GM19455 (cell line): ENCODE measurements at regions not wholly inside any gene's neighbourhood (a gene's known extent, or its start where the extent isn't known, plus 50 kb on each side); places are given as distances from the start of the nearest gene placed in this dataset.
"Not testable (repeated sequence)": the region's sequence is repeated elsewhere in the genome, so short reads cannot be mapped to it uniquely, and the experiment has no call there.

Source experiments
- ATAC-seq: cut with Tn5 transposase; IDR thresholded peaks from one replicate; pipeline ENCODE4 v1.9.1; 2021; ENCODE audit not compliant: unreplicated experiment

DNA sequence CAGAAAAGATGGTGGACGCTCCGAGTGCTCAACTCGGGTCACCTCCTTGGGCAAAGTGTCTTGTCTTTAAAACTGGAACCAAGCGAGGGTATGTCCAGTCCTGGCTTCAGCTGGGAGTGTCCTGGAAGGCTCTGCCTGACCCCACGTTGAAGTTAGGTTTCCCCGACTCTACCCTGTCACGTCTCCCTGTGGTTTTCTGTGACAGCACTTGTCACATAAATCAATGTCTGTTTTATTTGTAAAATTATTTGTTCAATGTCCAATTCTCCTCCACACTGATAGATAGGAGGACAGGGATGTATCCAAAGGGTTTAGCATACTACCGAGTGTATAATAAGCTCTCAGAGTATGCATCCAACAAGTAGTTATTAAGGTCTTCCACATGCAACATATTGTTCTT, 197.7 kb upstream of the IRF2BP2 start:
- ATAC-seq: not testable (repeated sequence)

DNA sequence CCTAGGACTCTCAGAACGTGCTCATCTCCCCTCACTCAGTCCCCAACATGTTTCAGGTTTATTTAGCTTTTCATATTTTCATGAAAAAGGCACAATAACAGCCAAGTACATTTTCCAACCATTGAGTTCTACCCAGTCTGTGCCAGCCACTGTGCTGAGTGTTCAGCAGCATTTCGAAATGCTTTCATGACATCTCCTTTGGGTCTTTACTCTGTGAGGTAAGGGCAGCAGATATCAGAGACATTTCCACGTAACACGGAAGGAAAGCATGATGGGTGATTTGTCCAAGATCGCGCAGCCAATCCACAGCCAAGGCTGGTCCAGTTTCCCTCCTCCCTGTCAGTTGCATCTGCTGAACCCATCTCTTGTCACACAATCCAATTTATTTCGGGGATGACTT, 192.6 kb upstream of the IRF2BP2 start:
- not testable (repeated sequence) for ATAC-seq

DNA sequence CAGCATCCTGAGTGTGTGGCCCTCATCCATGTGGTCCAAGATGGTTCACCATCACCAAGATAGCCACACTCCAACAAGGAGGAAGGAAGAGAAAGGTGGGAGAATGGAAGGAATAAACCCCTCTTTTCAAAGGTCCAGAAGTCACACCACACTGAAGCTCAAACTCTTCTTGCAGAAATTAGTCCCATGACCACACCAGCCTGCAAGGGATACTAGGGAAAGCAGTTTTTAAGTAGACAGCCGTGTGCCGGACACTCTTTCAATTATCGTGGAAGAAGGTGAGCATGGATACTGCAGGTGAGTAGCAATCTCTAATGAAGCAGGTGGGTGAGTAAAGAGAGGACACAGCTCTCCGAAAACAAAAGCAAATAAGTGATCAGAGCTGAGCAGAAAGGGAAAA, 191.7 kb upstream of the IRF2BP2 start:
- ATAC-seq: not testable (repeated sequence)

DNA sequence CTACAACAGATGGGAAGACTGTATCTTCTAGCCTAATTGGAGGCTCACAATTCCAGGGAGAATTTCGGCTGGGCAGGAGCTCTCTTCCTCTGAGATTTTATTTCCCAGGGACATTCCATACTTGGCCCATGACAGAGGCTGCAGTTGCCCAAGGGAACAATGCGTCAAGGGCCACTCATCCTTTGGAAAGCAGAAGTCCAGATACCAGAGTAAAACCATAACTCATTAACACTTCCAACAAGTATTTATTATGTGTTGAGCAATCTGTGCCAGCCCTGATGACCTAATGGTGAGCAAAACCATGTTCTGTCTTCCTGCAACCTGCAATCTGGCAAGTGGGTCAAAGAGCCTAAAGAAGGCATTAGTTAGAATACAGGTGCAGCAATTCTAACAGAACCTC, 191.2 kb upstream of the IRF2BP2 start:
- not testable (repeated sequence) for ATAC-seq

DNA sequence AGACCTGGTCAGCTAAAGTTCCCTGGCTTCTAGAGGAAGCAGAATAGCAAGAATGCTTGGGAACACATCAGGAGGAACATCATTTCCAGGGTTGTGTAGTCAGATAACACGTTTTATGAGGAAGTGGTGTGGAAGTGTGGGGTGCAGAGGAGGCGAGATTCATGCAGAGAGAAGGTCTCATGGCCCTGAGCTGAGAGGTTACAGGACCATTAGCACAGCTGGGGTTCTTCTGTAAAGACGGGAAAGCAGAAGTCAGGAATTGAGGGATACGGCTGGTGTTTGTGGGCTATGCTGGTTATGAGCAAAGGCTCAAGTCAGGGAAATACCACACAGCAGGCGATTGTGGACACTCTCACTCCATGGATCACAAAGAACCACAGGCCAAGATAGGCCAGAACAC, 190.6 kb upstream of the IRF2BP2 start:
- ATAC-seq: not testable (repeated sequence)

DNA sequence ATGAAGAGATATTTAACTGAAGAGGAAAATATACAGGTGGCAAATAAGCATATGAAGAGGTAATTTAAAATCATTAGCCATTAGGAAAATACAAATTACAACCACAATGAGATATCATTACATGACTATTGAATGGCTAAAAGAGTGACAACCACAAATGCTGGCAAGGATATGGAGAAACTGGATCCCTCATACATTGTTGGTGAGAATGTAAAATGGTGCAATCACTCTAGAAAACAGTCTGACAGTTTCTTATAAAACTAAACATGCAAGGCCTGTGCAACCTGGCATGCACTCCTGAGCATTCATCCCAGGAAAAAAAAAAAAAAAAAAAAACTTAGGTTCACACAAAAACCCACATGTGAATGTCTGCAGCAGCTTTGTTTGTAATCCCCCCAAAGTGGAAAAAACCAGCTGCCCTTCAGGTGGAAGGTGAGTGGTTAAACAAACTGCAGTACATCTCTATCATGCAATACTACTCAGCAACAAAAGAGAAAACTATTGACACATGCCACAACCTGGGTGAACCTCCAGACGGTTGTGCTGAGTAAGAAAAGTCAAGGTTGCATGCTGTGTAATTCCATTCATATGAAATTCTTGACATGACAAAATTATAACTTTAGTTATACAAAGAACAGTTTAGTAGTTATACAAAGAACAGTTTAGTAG, 189.2 kb upstream of the IRF2BP2 start:
- ATAC-seq: not testable (repeated sequence)

DNA sequence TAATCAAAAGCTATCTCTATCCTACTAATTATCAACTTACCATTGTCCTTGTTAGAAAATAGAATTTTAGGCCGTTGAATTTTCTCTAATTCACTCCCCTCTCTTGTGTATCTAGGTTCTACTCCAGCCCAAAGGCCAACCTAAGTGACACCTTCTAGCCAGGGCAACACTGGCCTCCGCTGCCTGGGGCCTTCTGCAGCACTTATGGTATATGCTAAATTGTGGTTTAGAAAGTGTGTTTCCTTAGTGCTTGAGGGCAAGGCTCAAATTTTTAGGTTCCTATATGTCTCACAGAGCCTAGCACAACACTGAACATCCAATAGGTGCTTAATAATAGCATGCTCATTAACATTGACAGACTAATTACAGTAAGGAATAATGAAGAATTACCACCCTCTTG, 187.2 kb upstream of the IRF2BP2 start:
- not testable (repeated sequence) for ATAC-seq

DNA sequence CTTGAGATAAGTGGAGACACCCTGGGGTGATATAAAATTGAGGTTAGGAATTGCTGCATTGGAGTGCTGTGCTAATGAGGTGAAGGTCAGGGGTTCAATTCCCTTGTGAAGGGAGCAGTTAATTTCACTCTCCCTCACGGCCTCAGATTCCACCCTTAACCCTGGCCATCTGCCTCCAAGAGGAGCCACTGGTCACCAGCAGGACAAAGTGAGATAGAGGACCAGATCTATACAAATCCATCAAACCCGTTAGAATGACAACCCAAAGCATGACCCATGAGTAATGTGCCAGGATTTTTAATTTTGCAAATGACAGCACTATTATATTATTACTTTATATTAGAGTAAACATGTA, 186.4 kb upstream of the IRF2BP2 start:
- ATAC-seq: not testable (repeated sequence)

DNA sequence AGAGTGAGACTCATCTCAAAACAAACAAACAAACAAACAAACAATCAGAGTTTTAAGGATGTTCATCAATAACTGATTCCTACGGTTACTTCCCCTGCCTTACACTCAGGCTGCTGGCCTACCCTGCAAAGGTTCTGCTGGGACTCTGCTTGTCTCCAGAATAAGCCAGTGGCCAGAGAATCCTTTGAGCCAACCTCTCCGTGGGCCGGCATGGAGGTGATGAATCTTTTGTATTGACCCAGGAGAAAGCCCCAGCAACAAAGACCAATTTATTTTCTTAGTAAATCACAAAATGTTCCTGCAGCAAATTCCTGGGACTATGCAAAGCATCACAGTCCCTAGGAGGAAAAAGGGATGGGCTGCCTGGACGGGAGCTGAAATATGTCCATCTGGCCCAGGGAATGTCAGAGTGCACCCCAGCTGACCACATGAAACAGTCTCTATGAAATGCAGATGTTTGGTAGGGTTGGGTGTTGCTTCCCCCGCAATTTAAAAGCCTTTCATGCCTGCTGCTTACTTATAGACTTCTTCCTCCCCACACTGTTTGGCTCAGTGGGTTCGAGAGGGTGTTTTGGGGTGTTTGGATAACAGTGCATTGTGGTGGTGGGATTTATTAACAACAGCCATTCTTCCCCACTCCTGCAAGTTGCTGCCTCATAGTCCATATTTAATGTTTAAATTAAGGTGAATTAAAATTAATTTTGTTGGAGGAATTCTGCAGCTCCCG, 185.9 kb upstream of the IRF2BP2 start:
- ATAC-seq: not testable (repeated sequence)

DNA sequence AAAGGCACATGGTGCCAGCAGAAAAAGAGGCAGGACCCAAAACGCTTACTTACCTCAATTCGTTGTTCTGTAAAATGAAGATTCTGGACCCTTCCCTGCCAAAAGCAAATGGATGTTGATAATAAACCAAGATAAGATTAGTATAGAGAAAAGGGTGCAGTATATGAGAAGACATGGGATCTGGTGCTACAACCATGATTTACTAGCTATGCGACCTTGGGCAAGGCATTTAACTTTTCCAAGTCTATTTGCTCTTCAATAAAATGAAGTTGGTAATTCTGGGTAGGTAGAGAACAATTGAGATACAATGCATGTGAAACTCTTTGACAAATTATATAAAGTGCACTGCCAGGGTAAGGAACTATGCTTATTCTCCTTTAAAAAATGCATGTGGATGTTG, 185.0 kb upstream of the IRF2BP2 start:
- ATAC-seq: not testable (repeated sequence)

DNA sequence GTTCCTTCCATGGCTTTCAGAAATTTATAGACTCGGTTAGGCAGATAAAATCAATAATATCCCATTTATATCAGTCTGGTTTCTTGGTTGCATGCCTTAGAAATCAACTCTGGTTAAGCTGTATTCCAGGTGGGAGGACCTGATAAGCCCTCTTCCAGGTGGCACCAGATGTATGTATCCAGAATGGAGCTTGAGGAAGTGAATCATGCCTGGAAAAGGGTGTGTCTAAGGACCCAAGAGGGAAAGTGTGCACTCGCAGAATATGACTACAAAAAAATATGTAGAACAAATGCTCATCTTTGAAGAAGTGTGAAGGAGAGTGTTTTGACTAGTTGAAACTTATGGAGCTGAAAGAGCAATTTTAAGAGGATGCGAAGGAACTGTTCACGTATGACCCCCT, 184.5 kb upstream of the IRF2BP2 start:
- not testable (repeated sequence) for ATAC-seq

DNA sequence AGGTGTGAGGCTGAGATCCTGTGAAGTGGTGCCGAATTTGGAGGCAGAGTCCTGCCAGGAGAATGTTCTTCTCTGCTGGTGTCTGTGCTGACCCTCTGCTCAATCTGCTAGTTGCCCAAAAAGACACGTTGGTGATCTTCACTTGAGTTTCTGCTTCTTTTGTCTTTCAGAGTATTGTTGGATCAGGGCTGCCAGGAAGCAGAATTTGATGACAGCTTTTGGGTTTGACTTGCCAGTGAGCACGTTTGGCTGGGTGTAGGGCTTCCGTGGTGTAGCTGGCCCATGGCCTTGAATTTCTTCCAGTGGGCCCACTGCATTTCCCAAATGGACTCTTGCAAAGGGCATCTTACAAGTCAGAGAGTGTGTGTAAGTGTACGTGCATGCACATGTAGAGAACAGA, 183.9 kb upstream of the IRF2BP2 start:
- ATAC-seq: not testable (repeated sequence)

DNA sequence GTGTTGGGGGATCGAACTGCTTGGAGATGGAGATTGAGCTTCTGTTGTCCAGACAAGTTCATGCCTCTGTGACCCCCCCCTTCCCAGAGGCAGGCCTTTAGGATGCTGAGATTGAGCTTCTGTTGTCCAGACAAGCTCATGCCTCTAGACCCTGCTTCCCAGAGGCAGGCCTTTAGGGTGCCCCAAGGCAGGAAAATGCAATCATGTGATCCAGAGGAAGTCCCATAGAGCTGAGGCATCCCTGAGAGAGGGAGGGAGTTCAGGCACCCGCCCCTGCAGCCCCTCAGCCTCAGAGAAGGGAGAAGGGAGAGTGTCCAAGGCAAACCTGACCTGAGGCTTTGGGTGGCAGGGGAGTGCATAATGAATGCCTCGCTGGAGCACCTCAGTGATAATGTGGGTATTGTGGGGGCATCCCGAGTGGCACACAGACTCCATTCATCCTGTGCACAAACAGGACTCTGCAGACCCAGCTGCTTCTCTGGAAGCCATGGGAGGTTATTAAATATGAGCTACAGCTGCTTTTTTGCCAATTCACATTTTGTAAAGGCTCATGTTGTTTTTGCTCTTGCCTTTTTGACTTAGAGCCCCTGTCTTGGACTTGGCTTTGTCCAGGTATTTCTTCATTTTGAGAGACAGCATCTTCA, 182.4 kb upstream of the IRF2BP2 start:
- ATAC-seq: not testable (repeated sequence)

DNA sequence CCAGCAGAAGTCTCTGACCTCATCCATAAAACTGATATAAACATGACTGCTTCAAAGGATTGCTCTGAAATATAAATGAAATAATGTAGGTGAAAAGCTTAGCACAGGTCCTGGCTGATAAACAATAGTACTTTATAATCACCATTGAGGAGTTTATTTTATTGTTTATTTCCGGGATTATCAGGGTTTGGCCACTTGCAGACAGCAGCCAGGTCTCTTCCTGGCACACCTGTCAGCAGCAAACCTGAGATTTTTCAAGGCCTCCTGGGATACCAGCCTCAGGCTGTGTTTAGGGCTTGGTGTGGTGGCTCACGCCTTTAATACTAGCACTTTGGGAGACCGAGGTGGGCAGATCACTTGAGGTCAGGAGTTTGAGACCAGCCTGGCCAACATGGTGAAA, 181.6 kb upstream of the IRF2BP2 start:
- ATAC-seq: not testable (repeated sequence)

DNA sequence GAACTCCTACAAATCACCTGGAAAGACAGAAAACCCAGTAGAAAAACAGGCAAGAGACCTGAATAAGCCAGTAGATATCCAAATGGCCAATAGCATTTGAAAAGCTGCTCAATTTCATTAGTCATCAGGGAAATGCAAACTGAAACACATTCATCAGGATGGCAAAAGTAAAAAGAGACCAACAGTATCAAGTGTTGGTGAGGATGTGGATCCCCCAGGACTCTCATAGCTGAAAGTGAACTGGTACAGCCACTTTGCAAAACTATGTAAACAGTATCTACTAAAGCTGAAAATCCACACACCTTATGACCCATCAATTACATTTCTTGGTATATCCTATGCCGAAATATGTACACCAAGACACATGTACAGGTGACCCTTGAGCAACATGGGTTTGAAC, 180.4 kb upstream of the IRF2BP2 start:
- ATAC-seq: not testable (repeated sequence)

DNA sequence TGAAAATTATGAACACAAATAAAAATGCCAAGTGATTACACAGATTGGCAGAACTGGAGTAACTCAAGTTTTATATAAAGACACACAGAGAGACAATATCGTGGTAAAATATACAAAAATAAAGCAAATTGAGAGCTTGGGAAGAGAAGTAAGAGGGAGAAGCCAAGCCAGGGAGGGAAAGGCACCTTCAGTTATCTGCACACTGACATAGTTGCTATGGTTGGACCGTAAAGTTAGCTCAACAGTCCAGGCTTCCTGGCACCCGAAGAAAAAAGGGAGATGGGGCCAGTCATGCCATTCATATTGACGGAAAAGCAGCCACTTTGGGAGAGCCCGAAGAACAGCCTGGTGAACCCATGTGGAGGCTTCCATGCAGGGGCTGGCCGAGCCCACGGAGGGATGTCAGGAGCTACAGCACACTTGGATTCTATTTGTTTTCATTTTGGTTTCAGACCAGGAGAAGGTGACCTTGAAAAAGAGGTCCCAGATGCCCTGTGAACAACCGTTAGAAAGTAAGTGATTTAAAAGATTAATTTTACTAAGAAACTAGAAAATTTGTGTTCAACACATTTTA, 177.1 kb upstream of the IRF2BP2 start:
- not testable (repeated sequence) for ATAC-seq

DNA sequence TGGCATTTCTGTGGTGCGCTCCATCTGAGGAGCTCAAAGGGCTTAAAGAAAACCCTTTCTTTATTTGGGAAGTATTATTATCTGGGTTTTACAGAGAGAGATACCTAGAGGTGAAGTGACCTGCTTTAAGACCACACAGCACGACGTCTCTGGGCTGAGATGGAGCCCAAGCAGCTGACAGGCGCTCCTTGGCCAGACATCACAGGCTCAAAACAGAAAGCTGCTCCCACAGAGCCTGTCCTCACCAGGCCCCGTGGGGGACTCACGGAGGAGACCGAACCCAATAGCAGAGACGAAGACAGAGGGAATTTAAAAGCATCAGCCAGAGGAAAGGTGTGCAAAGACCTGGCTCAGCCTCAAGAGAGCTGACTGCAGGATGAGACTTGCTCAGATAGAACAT, 175.9 kb upstream of the IRF2BP2 start:
- not testable (repeated sequence) for ATAC-seq

DNA sequence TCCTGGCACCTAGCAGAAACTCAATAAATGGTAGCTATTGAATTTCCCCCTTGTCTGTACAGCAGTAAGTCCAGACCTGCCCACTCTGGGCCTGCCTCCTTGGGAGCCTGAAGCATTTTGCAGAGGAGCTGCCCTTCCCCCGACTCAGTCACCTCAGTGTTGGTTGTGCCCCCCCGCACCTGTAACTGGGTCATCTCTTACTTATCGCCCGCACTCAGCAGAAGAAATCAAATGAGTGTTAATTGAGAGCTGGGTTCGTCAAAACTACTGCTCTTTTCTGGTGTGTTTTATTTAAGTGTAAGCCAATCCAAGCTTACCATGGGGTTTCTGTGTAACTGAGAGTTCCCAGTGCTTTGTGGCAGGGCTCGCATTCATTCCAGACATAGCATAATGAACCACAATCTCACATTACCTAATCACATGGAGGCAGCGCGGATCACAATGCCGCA, 175.5 kb upstream of the IRF2BP2 start:
- not testable (repeated sequence) for ATAC-seq

DNA sequence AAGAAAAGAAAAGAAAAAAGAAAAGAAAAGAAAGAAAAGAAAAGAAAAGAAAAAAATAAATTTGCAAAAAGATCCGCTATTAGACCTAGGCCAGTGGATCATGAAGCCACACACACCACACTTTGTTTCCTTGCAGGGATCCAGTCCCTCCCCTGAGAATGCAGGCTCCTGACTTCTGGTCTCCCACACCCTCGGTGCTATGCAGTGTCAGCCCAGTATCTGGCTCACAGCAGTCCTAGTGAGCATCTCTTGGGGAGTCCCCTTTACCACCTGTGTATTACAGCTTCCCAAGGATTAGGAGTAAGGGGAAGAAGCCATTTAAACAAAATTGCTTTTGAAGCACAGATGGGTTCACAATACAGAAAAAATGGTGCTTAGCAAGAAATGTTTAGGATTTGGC, 174.1 kb upstream of the IRF2BP2 start:
- ATAC-seq: not testable (repeated sequence)

DNA sequence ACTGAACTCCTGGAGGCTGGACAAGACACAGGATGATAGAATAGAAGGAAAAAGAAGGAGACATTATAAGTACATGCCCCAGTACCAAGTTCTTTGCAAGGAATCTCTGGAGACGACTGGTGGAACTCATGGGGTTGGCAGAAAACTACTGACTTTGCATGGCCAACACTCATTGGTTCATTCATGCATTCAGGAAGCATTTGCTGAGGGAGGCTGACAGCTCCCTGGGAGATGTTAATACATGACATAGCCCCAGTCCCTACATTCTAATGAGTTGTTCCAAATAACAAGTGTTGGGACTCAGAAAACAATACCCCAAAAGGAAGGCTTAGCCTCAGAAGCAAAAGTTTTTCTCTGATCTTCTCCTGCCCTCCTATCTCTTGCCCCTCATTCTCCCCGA, 172.8 kb upstream of the IRF2BP2 start:
- no peak for ATAC-seq

DNA sequence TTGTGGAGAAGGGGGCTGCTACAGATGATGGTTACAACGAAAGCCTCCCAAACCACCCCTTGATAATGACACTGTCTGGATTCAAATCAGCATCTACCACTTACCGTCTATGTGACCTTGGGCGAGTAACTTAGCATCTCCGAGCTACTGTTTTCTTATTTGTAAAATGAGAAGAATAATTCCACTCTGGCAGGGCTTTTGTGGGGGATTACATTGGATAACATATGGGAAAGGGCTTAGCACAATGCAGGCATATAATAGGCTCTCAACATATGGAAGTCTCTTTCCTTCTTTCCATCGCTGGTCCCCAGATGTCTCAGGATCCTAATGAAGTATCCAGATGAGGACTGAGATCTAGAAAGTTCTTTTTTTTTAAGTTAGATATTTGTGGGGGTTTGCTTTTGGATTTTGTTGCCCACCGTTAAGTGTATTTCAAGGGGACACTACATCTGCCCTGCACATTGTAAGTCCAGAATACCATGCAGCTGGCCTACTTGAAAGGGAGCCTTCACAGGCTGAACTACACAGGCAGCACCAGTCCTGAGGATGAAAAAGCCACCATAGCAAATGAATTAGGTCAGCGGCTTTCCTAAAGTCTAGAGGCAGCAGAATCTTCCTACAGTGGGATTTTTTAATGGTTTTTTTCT, 172.2 kb upstream of the IRF2BP2 start:
- ATAC-seq: no peak
